ENCODE measurements at regions not wholly inside any gene's neighbourhood (a gene's known extent, or its start where the extent isn't known, plus 50 kb on each side); places are given as distances from the start of the nearest gene placed in this dataset.

DNA sequence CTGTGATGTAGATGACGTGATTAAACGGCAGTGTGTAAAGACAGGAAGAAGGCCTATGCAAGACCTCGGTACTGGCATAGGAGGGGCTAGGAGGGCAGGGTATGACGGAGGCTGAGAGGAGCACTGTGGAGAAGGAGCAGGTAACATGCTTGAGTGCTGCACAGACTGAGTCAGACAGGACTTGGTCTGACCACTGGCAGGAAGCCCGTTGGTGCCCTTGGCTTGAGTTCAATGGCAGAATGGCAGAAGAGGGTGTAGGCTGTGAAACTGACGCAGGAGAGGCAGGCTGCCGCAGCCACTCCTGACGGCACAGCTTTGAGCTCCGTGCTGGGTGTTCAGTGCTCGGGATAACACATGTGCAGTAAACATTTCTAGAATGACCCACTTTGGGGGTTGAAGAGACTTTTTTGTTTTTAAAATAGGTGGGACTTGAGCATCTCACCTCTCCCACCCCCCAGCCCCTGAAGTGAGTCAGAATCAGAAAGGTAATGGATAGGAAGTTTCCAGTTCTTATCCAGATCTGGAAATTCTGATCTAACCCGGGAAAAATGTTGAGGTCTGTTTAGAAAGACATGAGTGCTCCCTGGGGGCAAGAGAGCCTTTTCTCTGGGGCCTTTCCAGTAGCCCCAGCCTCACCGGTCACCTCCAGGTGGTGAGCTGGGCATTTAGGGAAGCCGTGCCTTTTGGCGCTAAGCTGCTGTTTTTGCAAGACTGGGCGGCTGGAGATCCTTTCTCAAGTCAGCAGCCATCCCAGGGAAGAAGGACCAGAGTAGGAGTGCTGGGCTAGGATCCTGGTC is 126.4 kb downstream of the RPLP1 start:
- TF ChIP-seq POLR2A (IDR thresholded peaks at IDR 0.05; ENCODE audit: low read depth, low read length): no peak
- TF ChIP-seq POLR2AphosphoS5 (IDR thresholded peaks at IDR 0.05; ENCODE audit: low read depth, low read length): no peak
- TF ChIP-seq PAX5 (IDR thresholded peaks at IDR 0.05; ENCODE audit: insufficient read depth, low read length, severe bottlenecking): no peak
